HG03064 (cell line): ENCODE measurements at regions not wholly inside any gene's neighbourhood (a gene's known extent, or its start where the extent isn't known, plus 50 kb on each side); places are given as distances from the start of the nearest gene placed in this dataset.

ENCODE experiments used
- ATAC-seq: cut with Tn5 transposase; IDR thresholded peaks from one replicate; pipeline ENCODE4 v1.9.1; 2021; ENCODE audit warnings: low read depth; ENCODE audit not compliant: unreplicated experiment

GRCh38 chr5:67619636-67620035 is 423.0 kb upstream of the CD180 start:
- no peak for ATAC-seq

DNA sequence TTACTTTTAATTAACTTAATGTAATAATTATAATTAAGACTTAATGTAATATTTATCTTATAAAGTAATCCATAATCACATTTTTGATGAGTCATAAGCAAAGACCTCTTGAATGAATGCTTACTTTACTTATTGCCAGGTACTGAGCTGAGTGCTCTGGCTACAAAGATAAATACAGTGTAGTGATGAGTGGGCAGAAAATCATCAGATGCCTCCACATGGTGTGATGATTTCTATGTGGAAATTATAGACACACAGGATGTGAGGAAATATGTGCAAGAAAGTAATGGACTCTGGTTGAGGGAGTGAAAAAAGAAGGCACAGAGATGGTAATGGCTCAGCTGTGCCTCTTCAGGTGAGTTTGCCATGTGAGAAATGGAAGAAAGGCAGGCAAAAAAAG is 422.6 kb upstream of the CD180 start:
- no peak for ATAC-seq

DNA sequence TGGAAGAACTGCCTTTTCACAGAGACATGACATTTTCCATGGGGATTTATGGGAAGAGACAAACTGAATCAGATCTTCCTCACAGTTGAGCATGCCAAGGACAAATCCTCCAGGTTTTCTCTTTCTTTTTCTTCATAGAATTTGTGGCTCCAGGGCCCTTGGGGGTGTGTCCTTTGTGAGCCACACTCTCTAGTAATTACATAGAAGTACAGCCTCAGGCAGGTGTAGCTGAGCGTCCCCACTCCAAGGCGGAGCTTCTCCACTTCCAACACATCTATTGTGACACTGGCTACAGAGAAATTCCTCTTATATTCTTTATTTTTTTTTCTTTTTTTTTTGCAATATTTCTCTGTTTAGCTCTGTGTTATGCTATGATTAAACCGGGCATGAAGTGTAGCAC is 420.5 kb upstream of the CD180 start:
- no peak for ATAC-seq

DNA sequence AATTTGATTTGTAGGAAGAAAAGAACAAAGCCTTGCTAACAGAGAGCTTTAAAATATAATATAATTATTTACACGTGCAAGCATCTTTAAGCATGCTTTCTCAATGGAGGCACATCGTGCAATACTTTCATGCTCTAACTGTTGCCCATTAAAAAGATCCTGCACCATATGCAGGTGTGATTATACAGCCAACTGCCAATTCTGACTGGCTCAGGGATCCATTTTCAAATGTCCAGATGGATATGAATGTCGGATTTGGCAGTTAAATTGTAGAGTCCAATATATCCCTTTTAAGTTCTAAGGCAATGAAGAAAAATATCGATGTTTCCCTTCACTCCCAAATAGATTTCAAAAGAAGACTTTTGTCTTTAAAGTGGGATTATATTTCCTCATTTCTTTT is 416.4 kb upstream of the CD180 start:
- no peak for ATAC-seq

DNA sequence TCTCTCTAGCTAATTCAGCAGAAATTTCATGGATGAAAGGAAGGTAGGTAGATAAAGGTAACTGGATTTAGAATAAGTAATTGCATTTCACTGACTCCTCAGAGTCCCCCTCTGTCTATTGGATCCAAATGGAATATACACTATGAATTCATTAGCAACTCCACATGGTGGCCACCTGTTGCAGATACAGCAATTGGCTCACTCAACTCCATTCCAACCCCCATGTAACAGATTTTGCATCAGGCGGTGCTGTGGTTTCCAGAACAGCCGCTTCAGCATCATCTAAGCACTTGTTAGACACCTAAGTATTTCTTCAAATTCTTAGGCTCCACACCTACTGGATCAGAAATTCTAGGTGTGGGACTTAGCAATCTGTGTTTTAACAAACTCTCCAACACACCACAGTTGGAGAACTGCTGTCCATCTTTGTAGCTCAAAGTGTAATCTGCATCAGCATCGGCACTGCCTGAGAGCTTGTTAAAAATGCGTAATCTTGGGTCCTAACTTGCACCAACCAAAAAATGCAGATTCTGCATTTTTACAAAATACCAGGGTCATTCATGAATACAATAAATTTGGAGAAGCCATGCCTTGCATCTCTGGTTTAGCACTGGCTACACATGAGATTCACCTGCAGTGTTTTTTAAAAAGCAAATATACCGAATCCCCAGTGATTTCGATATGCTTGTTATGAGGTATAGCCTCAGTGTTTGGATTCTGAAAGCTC is 413.8 kb upstream of the CD180 start:
- no peak for ATAC-seq

GRCh38 chr5:67607958-67608357 is 411.4 kb upstream of the CD180 start:
- ATAC-seq = no peak

DNA sequence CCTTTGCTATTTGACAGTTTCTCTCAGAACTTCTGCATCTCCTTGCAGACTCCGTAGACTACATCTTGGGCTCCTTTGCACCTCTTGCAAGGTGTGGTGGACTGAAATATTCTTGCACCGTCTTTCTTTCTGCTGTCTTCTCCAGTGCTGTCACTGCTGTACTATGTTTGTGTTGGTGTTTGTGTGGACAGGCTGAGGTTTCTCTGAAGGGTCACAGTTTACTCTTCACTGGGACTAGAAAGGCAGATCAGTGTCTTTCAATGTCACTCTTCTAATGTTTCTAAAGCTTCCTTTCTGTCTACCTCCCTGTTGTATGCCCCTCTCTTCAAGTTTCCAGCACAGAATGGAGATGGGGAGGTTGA is 410.0 kb upstream of the CD180 start:
- no peak for ATAC-seq

DNA sequence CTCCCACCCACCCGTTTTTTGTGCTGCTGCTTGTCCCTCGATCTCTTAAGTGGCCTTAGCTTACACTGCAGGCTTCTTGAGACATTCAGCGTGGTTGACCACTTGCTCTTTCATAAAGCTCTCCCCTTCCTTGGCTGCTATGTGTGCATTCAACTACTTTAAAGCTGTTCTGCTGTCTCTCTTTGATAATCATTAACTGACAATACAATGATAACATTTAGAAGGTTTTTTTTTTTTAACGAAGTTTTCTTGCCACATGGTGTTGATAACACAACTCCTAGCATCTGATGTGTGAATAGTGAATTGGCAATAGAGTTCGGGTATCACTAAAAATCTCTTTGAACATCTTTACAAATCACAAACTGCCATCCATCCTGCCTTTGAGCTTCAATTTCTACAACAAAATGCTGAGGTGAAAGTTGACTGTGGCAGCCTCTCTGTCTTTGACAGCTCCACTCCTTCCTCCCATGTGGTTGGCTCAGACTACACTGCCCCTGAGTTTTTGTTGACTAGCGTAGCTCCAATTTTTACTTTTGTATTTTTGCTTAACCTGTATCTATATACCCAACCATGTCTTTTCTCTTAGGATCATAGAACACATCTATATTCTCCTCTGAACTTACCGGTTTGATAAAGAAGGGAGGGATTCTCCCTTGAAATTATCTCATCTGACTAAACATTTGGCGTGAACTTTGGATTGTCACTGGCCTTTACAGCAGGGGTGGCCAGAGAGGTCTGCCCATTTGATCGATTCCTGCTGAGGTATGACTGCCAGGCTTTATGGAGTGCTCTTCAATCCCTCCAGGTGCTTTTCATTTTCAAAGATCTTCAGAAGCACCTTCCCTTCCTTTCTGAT is 409.4 kb upstream of the CD180 start:
- no peak for ATAC-seq

DNA sequence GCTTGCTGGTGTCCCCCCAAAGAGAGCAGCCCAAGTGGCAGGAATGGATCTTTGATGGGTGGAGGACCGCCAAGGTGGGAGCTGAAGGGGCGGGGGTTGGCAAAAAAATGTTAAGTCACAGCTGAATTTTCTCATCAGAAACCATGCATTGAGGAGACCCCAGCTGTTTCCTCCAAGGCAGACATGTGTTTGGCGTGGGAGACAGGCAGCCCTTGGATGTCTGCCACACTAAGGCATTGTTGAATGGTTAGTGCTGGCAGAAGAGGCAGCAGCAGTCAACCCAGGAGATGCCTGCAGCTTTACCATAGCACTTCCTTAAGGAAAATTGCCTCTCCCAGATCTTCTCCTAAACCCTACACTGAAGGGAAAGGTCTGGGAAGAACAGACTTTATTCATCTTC is 394.9 kb upstream of the CD180 start:
- no peak for ATAC-seq

GRCh38 chr5:67588389-67588788 is 391.8 kb upstream of the CD180 start:
- no peak for ATAC-seq

- no peak for ATAC-seq
Measured at GRCh38 chr5:67581203-67581602, 384.6 kb upstream of the CD180 start.

DNA sequence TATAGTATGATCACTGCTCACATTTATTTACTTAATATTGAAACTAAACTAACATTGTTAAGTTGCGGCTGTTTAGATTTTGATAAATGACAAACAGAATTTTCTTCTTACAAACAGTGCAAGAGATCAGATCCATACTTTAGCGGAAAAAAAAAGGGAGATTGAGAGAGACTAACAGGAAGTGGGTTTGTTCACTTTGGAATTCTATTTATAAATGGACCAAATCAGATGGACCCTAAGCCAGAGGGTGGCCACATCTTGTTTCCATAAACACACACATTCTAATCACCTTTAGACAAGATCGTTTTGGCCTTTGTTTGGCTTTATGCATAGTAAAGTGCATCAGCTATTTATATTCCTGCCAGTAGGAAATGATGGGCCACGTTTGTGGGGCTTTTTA is 381.4 kb upstream of the CD180 start:
- ATAC-seq = no peak

DNA sequence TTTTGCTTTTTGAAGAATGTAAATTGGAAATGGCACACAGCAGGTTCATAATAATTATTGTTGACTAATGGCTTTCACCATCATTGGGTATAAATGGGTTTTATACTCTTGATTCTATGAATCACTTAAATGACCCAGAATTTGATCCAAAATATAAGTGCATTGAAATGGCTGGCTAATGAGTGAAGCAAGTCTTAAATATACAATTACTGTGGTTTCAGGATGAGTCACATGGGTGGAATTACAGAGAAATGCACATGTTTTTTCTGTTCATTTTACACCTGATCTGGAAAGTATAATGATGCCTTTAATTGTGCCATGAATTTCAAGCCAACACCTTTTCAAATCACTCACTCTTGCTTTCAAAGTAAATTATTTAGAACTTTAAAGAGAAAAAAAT is 380.8 kb upstream of the CD180 start:
- no peak for ATAC-seq

- ATAC-seq = no peak
Measured at GRCh38 chr5:67576112-67576511, 379.5 kb upstream of the CD180 start.

DNA sequence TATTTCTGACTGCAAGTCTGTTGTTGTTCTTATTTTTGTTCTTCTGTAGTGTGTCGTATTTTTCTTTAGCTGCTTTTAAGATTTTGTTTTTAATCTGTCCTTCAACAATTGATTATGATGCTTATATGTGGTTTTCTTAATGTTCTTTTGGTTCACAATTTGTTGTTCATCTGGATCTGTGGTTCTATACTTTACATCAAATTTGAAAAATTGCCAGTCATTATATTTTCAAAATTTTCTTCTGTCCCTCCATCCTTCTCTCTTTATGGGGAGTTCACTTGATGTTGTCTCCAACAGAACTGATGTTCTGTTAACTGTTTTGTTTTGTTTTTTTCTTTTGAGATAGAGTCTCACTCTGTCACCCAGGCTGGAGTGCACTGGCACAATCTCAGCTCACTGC is 378.5 kb upstream of the CD180 start:
- ATAC-seq = no peak

DNA sequence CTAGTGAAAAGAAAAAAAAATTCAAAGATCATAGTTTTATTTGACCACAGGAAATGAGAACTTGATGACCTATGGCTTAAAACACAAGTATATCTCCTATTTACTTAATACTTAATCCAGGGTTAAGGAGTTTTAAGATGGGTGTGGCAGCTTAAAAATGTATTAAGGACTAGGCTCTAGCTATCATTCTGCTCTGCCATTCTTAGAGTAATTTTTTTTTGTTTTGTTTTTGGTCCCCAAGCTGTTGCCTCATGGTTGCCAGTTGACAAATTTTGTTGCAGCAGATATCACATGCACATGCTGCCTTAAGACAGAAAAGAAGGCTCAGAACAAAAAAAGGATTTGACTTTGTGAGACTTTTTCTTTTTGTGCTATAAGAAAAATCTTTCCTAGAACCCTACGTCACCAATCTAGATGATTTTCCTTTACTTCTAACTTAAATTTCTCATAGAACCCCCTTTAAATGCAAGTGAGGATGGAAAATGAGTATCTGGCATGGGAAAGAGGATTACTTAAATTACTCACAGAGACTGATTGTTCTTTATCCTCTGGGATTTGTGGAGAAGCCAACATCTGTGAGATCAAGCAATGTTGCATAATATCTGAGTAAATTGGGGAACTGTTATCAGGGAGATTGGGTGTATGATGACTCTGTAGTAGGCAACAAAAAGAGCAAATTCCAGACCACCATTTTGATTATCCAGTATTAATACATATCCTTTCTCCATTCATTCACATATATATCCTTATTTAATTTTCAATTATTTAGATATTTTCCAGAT is 364.7 kb upstream of the CD180 start:
- no peak for ATAC-seq

- ATAC-seq = no peak
Measured at GRCh38 chr5:67552773-67553172, 356.2 kb upstream of the CD180 start.

DNA sequence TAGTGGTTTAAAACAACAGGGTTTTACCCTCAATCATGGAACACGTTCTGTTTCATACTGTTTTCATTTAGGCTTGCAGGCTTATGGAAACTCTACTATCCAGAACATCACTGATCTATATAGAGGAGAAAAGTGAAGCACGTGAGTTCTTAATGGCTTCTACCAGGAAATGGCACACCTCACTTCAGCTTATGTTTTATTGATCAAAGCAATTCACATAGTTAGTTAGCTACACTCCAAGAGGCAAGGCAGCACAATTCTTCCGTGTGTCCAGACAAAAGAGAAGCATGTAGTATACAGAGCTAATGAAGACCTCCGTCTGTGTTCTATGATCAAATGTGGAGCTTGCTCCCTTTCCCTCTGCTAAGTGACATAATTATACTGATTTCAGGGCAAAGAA is 353.3 kb upstream of the CD180 start:
- no peak for ATAC-seq

- ATAC-seq = no peak
Measured at GRCh38 chr5:67549296-67549618, 352.7 kb upstream of the CD180 start.

DNA sequence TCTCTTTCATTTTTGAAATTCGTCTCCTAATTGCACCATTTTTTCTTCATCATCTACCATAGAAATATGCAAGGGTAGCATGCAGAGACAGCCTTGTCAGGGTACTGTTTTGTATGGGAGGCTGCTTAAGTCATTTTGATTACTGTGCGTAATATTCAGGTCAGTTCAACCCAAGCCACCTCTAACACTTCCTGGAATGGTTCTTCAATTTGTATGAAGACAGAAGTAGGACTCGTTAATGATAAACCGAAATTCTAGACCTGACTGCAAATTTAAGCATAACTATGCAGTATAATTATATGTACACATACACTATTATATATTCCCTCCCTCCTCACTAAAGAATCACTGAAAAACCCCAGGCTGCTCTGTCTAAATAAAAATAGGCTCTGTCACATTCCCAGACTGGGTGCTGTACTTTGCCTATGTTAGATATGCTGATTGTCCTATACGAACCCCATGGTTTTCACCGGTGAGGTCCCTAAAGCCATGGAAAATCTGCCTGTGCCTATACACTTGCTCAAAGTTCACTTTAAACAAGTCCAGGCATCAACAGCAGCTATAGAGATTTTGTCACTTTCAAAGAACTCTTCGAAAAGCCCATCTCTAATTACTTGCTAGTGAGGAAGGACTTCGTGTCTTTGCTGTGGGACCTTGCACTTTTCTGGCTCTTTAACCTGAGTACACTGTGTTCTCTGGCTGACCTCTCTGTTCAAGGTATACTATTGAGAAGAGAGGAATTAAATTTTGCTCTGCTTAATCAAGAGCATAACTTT is 352.1 kb upstream of the CD180 start:
- ATAC-seq = no peak

GRCh38 chr5:67547682-67548081 is 351.1 kb upstream of the CD180 start:
- ATAC-seq = no peak
